ENCODE measurements at regions not wholly inside any gene's neighbourhood (a gene's known extent, or its start where the extent isn't known, plus 50 kb on each side); places are given as distances from the start of the nearest gene placed in this dataset.

DNA sequence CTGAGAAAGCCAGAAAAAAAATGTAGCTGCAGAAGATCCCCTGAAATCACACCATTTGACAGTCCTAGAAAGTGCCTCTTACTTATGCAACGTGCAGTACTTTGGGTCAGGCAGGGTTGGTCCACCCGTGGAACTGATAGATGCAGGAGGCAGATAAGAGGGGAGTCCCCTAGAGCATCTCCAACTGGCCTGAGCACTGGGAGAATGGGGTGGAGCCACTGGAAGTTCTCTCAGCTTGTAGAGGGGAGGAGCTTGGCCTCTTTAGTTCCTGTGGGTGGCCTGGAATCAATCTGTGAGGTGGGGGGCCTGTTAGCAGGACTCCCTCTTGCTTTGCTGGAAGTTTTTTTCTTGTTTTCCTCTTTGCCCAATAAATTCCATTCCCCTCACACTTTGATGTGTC, 335.7 kb upstream of the NCAM2 start:
- no peak for TF ChIP-seq POLR2AphosphoS5 (IDR thresholded peaks at IDR 0.05)
- TF ChIP-seq, protein P1, sequence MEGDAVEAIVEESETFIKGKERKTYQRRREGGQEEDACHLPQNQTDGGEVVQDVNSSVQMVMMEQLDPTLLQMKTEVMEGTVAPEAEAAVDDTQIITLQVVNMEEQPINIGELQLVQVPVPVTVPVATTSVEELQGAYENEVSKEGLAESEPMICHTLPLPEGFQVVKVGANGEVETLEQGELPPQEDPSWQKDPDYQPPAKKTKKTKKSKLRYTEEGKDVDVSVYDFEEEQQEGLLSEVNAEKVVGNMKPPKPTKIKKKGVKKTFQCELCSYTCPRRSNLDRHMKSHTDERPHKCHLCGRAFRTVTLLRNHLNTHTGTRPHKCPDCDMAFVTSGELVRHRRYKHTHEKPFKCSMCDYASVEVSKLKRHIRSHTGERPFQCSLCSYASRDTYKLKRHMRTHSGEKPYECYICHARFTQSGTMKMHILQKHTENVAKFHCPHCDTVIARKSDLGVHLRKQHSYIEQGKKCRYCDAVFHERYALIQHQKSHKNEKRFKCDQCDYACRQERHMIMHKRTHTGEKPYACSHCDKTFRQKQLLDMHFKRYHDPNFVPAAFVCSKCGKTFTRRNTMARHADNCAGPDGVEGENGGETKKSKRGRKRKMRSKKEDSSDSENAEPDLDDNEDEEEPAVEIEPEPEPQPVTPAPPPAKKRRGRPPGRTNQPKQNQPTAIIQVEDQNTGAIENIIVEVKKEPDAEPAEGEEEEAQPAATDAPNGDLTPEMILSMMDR (IDR thresholded peaks at IDR 0.05): no peak
- TF ChIP-seq POLR2A (IDR thresholded peaks at IDR 0.05): no peak
- no peak for TF ChIP-seq EP300 (IDR thresholded peaks at IDR 0.05; ENCODE audit: low read depth)
